Uterus (tissue), 2 donors: ENCODE measurements at regions not wholly inside any gene's neighbourhood (a gene's known extent, or its start where the extent isn't known, plus 50 kb on each side); places are given as distances from the start of the nearest gene placed in this dataset.
"Not testable (repeated sequence)": the region's sequence is repeated elsewhere in the genome, so short reads cannot be mapped to it uniquely, and the experiment has no call there.

Experiments
- POLR2A ChIP-seq, 2 donors: fragments of 450-650 bp; IDR thresholded peaks; one replicate each; pipeline ENCODE4 v1.6.1; 2016; ENCODE audit warnings: antibody characterized with exemption in 2 of 2, mild to moderate bottlenecking in 1 of 2, moderate library complexity in 1 of 2
- TF ChIP-seq, protein P1 (sequence below), 4 experiments: fragments of 200-600 bp in 2 of 4; fragments of 450-650 bp in 2 of 4; sonication (generic) in 2 of 4; IDR thresholded peaks; one replicate each; pipeline ENCODE4 v1.5.1; 2016 to 2019; ENCODE audit warnings: antibody characterized with exemption in 4 of 4, mild to moderate bottlenecking in 2 of 4, moderate library complexity in 1 of 4

DNA sequence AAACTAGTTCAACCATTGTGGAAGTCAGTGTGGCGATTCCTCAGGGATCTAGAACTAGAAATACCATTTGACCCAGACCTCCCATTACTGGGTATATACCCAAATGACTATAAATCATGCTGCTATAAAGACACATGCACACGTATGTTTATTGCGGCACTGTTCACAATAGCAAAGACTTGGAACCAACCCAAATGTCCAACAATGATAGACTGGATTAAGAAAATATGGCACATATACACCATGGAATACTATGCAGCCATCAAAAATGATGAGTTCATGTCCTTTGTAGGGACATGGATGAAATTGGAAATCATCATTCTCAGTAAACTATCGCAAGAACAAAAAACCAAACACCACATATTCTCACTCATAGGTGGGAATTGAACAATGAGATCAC, 754.7 kb upstream of the ADGRB3 start:
- TF ChIP-seq, protein P1, sequence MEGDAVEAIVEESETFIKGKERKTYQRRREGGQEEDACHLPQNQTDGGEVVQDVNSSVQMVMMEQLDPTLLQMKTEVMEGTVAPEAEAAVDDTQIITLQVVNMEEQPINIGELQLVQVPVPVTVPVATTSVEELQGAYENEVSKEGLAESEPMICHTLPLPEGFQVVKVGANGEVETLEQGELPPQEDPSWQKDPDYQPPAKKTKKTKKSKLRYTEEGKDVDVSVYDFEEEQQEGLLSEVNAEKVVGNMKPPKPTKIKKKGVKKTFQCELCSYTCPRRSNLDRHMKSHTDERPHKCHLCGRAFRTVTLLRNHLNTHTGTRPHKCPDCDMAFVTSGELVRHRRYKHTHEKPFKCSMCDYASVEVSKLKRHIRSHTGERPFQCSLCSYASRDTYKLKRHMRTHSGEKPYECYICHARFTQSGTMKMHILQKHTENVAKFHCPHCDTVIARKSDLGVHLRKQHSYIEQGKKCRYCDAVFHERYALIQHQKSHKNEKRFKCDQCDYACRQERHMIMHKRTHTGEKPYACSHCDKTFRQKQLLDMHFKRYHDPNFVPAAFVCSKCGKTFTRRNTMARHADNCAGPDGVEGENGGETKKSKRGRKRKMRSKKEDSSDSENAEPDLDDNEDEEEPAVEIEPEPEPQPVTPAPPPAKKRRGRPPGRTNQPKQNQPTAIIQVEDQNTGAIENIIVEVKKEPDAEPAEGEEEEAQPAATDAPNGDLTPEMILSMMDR (IDR thresholded peaks at IDR 0.05) = not testable (repeated sequence)
- TF ChIP-seq POLR2A (IDR thresholded peaks at IDR 0.05) = not testable (repeated sequence)
